ENCODE measurements at regions not wholly inside any gene's neighbourhood (a gene's known extent, or its start where the extent isn't known, plus 50 kb on each side); places are given as distances from the start of the nearest gene placed in this dataset.

DNA sequence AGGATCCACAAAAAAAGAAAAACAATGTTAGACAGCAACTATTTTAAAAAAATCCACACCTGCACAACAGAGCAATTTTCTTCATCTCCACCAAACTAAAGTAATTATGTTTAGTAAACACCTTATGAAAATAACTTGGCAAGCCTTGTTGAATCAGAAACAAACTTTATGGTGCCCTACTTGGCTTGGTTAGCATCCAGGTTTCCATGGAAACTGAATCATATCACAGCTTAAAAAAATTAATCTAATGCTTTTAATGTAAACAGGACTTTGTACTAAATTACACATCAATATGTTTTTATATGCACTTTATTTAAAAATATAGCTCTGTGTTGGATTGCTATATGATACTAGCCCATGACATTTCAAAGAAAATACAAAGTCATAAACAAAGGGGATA is 1882.4 kb downstream of the SUCLG1 start:
- H3K36me3 Mint-ChIP-seq (ENCODE audit: low read depth) = no peaks in the 10 kb centered on the region
- no peaks in the 10 kb centered on the region for H3K4me1 Mint-ChIP-seq (ENCODE audit: low read depth)
- ATAC-seq = no peak
- POLR2A ChIA-PET = no interaction called here
- CTCF ChIA-PET = no interaction called here
- no peak overlapping the region for H3K27ac Mint-ChIP-seq
- no peaks in the 10 kb centered on the region for H3K27me3 Mint-ChIP-seq (ENCODE audit: low read depth)
- peaks cover 21% of the 10 kb centered on the region for H3K9me3 Mint-ChIP-seq (ENCODE audit: insufficient read depth)
- DNase-seq = no peak
- no peak overlapping the region for H3K4me3 Mint-ChIP-seq

DNA sequence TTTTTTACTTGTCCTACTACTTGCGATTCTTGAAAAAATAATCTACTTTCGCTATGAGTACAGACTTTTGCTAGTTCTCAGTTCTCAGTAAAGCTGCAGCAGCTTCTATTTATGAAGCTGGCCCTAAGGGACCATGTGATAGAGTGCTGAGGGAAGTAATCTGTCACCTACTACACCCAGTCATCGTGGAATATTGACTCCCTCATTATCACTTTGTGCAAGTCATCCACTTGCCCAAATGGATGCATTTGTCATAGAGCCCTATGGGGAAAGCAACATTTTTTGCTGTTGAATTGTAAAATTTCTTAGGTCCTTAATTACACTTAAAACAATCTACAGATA is 1919.8 kb downstream of the SUCLG1 start:
- CTCF ChIA-PET = no interaction called here
- H3K4me3 Mint-ChIP-seq = no peak overlapping the region

DNA sequence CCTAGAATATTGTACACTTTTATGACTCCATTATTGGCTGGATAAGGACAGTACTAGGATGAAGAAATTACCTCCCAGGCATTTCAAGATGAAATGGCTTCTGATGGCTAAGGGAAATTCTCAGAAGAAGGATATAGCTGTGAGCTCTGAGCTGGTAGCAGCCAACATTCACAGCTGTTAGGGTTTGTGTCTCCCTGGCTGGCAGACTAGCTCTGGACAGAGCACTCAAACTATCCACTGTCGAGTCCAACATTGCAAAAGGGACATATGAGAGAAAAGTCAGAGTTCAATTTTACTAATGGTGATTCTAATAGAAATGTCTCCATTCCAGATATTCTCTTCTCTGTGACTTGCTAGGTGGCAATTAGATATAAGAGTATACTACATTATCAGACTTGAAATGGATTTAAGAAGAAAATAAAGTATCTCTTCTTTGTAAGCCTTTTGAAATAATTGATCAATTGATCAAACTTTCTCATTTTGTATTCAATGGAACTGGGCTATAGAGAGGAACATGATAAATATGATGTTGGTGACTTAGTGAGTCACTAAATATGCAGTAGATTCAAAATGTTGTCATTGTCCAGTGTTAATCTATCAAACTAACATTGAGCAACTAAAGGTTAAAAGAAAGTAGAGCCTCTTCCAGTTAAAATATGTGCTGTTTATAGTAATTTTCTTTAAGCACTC is 1920.3 kb downstream of the SUCLG1 start:
- no peaks in the 10 kb centered on the region for H3K27me3 Mint-ChIP-seq (ENCODE audit: low read depth)
- H3K27ac Mint-ChIP-seq = no peak overlapping the region
- ATAC-seq (no peak), DNase-seq (no peak)
- H3K4me3 Mint-ChIP-seq = no peak overlapping the region
- H3K36me3 Mint-ChIP-seq (ENCODE audit: low read depth) = no peaks in the 10 kb centered on the region
- peaks cover 6% of the 10 kb centered on the region for H3K9me3 Mint-ChIP-seq (ENCODE audit: insufficient read depth)
- no peaks in the 10 kb centered on the region for H3K4me1 Mint-ChIP-seq (ENCODE audit: low read depth)
- CTCF ChIA-PET = no interaction called here
- POLR2A ChIA-PET = no interaction called here

More for the DNA sequence above, 1919.8 kb downstream of the SUCLG1 start:
- DNase-seq = no peak
- Mint-ChIP-seq H3K36me3 (ENCODE audit: low read depth) (no peaks in the 10 kb centered on the region), H3K27me3 (ENCODE audit: low read depth) (no peaks in the 10 kb centered on the region), H3K9me3 (ENCODE audit: insufficient read depth) (peaks cover 6% of the 10 kb centered on the region), H3K4me1 (ENCODE audit: low read depth) (no peaks in the 10 kb centered on the region), H3K27ac (no peak overlapping the region)
- no peak for ATAC-seq
- POLR2A ChIA-PET = no interaction called here

DNA sequence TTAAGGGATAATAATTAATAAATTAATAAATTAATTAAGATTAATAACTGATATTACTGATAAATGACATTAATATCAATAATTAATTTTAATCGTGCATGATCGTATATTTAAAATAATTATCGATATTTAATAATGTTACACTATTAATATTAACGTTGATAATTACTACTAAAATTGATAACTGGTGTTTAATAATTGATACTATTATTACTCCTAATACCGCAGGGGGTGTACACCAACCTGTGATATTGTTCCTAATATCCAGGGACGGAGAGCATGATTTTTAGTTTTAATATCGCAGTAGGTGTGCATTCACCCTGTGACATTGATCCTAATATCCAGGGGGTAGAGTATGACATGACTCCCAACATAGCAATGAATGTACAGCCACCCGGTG is 1930.8 kb downstream of the SUCLG1 start:
- ChIA-PET POLR2A (no interaction called here), CTCF (no interaction called here)
- H3K36me3 Mint-ChIP-seq (ENCODE audit: low read depth) = no peaks in the 10 kb centered on the region
- H3K27ac Mint-ChIP-seq = no peak overlapping the region
- ATAC-seq = no peak
- no peaks in the 10 kb centered on the region for H3K27me3 Mint-ChIP-seq (ENCODE audit: low read depth)
- DNase-seq = no peak
- no peak overlapping the region for H3K4me3 Mint-ChIP-seq
- peaks cover 2% of the 10 kb centered on the region for H3K9me3 Mint-ChIP-seq (ENCODE audit: insufficient read depth)
- no peaks in the 10 kb centered on the region for H3K4me1 Mint-ChIP-seq (ENCODE audit: low read depth)

DNA sequence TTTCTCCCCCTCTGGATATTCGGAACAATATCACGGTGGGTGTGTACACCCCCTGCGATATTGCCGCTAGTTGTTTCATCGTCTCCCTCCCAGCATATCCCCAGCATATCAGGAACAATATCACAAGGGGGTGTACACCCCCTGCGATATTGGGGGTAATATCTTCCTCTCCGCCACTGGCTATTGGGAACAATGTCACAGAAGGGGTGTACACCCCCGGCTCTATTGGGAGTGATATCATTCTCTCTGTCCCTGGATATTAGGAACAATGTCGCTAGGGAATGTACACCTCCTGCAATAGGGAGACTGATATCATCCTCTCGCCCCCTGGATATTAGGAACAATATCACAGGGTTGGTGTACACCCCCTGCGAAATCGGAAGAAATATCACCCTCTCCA is 1932.0 kb downstream of the SUCLG1 start:
- Mint-ChIP-seq H3K27ac (no peak overlapping the region), H3K9me3 (ENCODE audit: insufficient read depth) (no peaks in the 10 kb centered on the region), H3K4me1 (ENCODE audit: low read depth) (no peaks in the 10 kb centered on the region), H3K36me3 (ENCODE audit: low read depth) (no peaks in the 10 kb centered on the region), H3K4me3 (no peak overlapping the region), H3K27me3 (ENCODE audit: low read depth) (no peaks in the 10 kb centered on the region)
- DNase-seq (no peak), ATAC-seq (no peak)
- POLR2A ChIA-PET = no interaction called here
- CTCF ChIA-PET = no interaction called here

DNA sequence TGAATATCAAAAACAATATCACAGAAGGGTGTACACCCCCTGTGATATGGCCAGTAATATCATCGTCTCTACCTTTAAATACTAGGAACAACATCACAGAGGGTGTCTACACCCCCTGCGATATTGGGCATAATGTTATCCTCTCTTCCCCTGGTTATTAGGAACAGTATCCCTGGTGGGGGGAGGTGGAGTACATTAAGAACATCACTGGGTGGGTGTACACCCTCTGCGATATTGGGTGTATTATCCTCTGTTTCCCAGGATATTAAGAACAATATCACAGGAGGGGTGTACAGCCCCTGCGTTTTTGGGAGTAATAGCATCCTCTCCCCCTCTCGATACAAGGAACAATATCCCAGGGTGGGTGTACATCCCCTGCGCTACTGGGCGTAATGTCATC is 1932.8 kb downstream of the SUCLG1 start:
- ATAC-seq (peak; percentile 17), DNase-seq (no peak)
- no peaks in the 10 kb centered on the region for H3K9me3 Mint-ChIP-seq (ENCODE audit: insufficient read depth)
- no peaks in the 10 kb centered on the region for H3K27me3 Mint-ChIP-seq (ENCODE audit: low read depth)
- no peaks in the 10 kb centered on the region for H3K36me3 Mint-ChIP-seq (ENCODE audit: low read depth)
- H3K4me3 Mint-ChIP-seq = no peak overlapping the region
- POLR2A ChIA-PET = no interaction called here
- H3K27ac Mint-ChIP-seq = no peak overlapping the region
- CTCF ChIA-PET = no interaction called here
- no peaks in the 10 kb centered on the region for H3K4me1 Mint-ChIP-seq (ENCODE audit: low read depth)

DNA sequence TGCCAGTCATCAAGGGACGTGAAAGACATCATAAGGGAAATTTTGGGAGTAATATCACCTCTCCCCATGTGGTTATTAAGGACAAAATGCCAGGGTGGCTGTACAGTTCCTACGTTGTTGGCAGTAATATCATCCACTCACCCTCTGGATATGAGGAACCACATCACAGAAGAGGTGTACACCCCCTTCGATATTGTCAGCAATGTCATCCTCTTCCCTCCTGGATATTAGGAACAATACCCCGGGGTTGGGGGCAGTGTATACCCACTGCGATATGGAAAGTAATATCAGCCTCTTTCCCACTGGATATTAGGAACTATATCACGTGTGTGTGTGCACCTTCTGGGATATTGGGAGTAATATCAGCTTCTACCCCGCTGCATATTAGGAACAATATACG is 1933.3 kb downstream of the SUCLG1 start:
- ATAC-seq (no peak), DNase-seq (no peak)
- Mint-ChIP-seq H3K4me1 (ENCODE audit: low read depth) (no peaks in the 10 kb centered on the region), H3K27ac (no peak overlapping the region), H3K36me3 (ENCODE audit: low read depth) (no peaks in the 10 kb centered on the region), H3K27me3 (ENCODE audit: low read depth) (no peaks in the 10 kb centered on the region), H3K9me3 (ENCODE audit: insufficient read depth) (no peaks in the 10 kb centered on the region), H3K4me3 (no peak overlapping the region)
- POLR2A ChIA-PET = no interaction called here
- CTCF ChIA-PET = no interaction called here

DNA sequence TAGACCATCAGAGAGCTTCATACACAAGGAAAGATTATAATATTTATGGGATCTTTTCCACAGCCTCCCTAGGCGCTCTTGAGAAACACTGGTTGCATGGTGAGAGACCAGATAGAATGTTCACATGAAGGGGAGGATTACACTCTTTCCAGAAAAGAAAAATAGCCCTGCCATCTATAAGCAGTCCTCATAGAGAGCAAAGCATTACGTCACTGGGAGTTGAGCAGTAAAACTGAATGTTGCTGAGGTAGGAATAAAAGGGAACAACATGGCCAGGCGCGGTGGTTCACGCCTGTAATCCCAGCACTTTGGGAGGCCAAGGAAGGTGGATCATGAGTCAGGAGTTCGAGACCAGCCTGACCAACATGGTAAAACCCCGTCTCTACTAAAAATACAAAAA is 1934.3 kb downstream of the SUCLG1 start:
- H3K27ac Mint-ChIP-seq = no peak overlapping the region
- ChIA-PET POLR2A (interaction anchor here (0.6 kb wide), 1 partner anchor 1587 kb away, joined by 4 read pairs; no protein-coding TSS in a partner anchor), CTCF (no interaction called here)
- H3K27me3 Mint-ChIP-seq (ENCODE audit: low read depth) = no peaks in the 10 kb centered on the region
- no peaks in the 10 kb centered on the region for H3K36me3 Mint-ChIP-seq (ENCODE audit: low read depth)
- H3K4me3 Mint-ChIP-seq = no peak overlapping the region
- no peaks in the 10 kb centered on the region for H3K4me1 Mint-ChIP-seq (ENCODE audit: low read depth)
- no peak for DNase-seq
- no peaks in the 10 kb centered on the region for H3K9me3 Mint-ChIP-seq (ENCODE audit: insufficient read depth)
- ATAC-seq = no peak

DNA sequence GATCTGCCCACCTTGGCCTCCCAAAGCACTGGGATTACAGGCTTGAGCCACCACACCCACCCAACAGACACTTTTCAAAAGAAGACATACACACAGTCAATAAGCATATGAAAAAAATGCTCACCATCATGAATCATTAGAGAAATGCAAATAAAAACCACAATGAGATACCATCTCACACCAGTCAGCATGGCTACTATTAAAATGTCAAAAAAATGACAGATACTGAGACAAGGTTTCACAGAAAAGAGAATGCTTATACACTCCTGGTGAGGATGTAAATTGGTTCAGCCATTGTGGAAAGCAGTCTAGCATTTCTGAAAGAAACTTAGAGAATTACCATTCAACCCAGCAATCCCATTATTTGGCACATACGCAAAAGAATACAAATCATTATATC is 1947.2 kb downstream of the SUCLG1 start:
- no peak for ATAC-seq
- ChIA-PET CTCF (no interaction called here), POLR2A (no interaction called here)
- Mint-ChIP-seq H3K27me3 (ENCODE audit: low read depth) (no peaks in the 10 kb centered on the region), H3K27ac (no peak overlapping the region), H3K36me3 (ENCODE audit: low read depth) (no peaks in the 10 kb centered on the region), H3K4me3 (no peak overlapping the region), H3K4me1 (ENCODE audit: low read depth) (no peaks in the 10 kb centered on the region), H3K9me3 (ENCODE audit: insufficient read depth) (peaks cover 7% of the 10 kb centered on the region)
- DNase-seq = no peak

DNA sequence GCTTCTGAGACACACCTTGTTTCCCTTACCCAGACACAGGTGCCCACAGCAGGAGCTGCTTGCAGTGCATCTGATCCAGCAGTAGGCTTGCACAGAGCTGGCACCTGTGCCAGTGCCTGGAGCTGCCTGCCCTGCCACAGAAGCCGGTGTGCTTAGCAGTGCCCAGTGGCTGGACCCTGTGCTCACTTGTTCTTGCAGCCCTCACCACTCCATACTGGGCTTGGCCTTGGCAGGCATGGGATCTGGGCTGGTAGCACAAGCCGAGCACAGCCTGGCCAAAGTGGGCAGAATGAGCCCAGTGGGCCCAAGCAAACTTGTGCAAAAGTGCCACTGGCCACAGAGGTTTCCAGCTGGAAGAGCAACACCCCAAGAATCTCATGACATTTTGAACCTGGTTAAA is 1950.4 kb downstream of the SUCLG1 start:
- no peak overlapping the region for H3K27ac Mint-ChIP-seq

DNA sequence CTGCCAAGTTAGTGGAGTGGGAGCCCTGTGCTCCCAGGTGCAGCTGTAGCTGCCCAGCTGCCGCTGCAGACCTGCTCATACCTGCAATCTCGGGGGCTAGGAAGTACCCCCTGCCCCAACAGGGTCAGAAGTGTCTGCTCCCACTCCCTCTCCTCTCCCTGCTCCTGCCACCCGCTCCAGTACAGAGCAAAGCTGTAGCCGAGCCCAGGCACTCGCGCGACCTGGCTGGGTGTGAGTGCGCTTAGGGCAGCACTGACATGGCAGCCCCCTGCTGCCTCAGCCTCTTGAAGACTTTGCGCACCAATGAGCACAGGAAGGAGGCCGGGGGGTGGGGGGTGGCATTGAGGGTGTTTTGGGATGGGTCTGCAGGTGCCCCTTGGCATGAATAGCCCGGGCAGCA is 1951.4 kb downstream of the SUCLG1 start:
- no peak for ATAC-seq
- no peaks in the 10 kb centered on the region for H3K36me3 Mint-ChIP-seq (ENCODE audit: low read depth)
- peaks cover 15% of the 10 kb centered on the region for H3K9me3 Mint-ChIP-seq (ENCODE audit: insufficient read depth)
- DNase-seq = no peak
- H3K27ac Mint-ChIP-seq = no peak overlapping the region
- ChIA-PET POLR2A (no interaction called here), CTCF (no interaction called here)
- H3K27me3 Mint-ChIP-seq (ENCODE audit: low read depth) = no peaks in the 10 kb centered on the region
- no peak overlapping the region for H3K4me3 Mint-ChIP-seq
- no peaks in the 10 kb centered on the region for H3K4me1 Mint-ChIP-seq (ENCODE audit: low read depth)

More for the DNA sequence above, 1950.4 kb downstream of the SUCLG1 start:
- Mint-ChIP-seq H3K27me3 (ENCODE audit: low read depth) (no peaks in the 10 kb centered on the region), H3K4me1 (ENCODE audit: low read depth) (no peaks in the 10 kb centered on the region), H3K4me3 (no peak overlapping the region), H3K36me3 (ENCODE audit: low read depth) (no peaks in the 10 kb centered on the region), H3K9me3 (ENCODE audit: insufficient read depth) (peaks cover 15% of the 10 kb centered on the region)
- CTCF ChIA-PET = no interaction called here
- ATAC-seq (no peak), DNase-seq (no peak)
- POLR2A ChIA-PET = no interaction called here

DNA sequence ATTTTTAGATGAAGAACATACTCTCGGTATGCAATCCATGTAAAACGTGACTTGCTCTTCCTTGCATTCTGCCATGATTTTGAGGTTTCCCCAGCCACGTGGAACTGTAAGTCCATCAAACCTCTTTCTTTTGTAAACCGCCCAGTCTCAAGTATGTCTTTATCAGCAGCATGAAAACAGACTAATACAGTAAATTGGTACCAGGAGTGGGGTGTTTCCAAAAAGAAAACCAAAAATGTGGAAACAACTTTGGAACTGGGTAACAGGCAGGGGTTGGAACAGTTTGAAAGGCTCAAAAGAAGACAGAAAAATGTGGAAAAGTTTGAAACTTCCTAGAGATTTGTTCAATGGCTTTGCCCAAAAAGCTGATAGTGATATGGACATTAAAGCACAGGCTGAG is 1957.9 kb downstream of the SUCLG1 start:
- no peaks in the 10 kb centered on the region for H3K4me1 Mint-ChIP-seq (ENCODE audit: low read depth)
- no peak for ATAC-seq
- no peaks in the 10 kb centered on the region for H3K36me3 Mint-ChIP-seq (ENCODE audit: low read depth)
- no peak overlapping the region for H3K4me3 Mint-ChIP-seq
- DNase-seq = no peak
- H3K9me3 Mint-ChIP-seq (ENCODE audit: insufficient read depth) = peaks cover 26% of the 10 kb centered on the region
- ChIA-PET POLR2A (no interaction called here), CTCF (no interaction called here)
- H3K27me3 Mint-ChIP-seq (ENCODE audit: low read depth) = no peaks in the 10 kb centered on the region
- H3K27ac Mint-ChIP-seq = no peak overlapping the region

DNA sequence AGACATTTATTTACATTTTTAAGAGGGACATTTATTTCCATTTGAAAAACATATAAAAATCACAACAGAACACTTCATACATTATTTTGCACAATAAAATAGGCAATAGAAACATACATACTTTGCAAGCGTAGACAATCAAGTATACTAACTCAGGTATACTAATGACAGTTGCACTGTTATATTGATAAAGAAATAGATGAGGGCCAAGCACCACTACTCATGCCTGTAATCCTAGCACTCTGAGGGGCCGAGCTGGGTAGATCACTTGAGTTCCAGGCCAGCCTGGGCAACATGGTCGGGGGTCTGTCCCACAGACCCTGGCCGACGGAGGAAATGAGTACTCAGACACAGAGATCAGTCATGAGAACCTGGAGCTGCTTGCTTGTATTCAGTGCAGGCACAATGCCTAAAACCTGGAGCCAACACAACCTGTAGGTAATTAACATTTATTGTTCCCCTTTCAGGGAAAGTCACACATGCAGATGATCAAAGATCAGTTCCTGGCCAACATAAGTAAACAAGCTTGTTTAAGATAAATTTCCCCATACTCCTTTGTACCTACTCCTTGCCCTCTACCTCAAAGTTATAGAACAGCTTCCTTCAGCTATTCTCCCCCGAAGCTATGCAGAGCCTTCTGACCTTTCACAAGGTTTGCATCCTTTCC is 1960.2 kb downstream of the SUCLG1 start:
- H3K4me3 Mint-ChIP-seq = no peak overlapping the region
- no peak for ATAC-seq
- ChIA-PET CTCF (no interaction called here), POLR2A (no interaction called here)
- H3K27ac Mint-ChIP-seq = no peak overlapping the region
- no peaks in the 10 kb centered on the region for H3K36me3 Mint-ChIP-seq (ENCODE audit: low read depth)
- no peaks in the 10 kb centered on the region for H3K27me3 Mint-ChIP-seq (ENCODE audit: low read depth)
- no peaks in the 10 kb centered on the region for H3K4me1 Mint-ChIP-seq (ENCODE audit: low read depth)
- DNase-seq = no peak
- H3K9me3 Mint-ChIP-seq (ENCODE audit: insufficient read depth) = peaks cover 21% of the 10 kb centered on the region

Measured in activated CD8-positive, alpha-beta T cell treated with anti-CD3 and anti-CD28 coated beads, Interleukin-2, amount 10 ng/mL, durations not matched to agents 7 days and 5 days (primary cell).